Fibroblast of villous mesenchyme (primary cell): ENCODE measurements at regions not wholly inside any gene's neighbourhood (a gene's known extent, or its start where the extent isn't known, plus 50 kb on each side); places are given as distances from the start of the nearest gene placed in this dataset.
A peak's percentile ranks its signal among the peaks of the same experiment; 100 is the strongest.

ENCODE experiments used
- DNase-seq: peaks from one replicate; pipeline ENCODE4 v3.0.0-alpha.2; 2010; ENCODE audit warnings: low read depth
- H3K4me3 ChIP-seq: 2 replicates; pipeline ENCODE4 v1.5.1; 2011; ENCODE audit warnings: low read depth, mild to moderate bottlenecking, low read length
- TF ChIP-seq, protein P1 (sequence below): IDR thresholded peaks from 2 replicates; pipeline ENCODE4 v1.5.1; 2012; ENCODE audit warnings: low read depth, mild to moderate bottlenecking, low read length; ENCODE audit not compliant: insufficient read depth

DNA sequence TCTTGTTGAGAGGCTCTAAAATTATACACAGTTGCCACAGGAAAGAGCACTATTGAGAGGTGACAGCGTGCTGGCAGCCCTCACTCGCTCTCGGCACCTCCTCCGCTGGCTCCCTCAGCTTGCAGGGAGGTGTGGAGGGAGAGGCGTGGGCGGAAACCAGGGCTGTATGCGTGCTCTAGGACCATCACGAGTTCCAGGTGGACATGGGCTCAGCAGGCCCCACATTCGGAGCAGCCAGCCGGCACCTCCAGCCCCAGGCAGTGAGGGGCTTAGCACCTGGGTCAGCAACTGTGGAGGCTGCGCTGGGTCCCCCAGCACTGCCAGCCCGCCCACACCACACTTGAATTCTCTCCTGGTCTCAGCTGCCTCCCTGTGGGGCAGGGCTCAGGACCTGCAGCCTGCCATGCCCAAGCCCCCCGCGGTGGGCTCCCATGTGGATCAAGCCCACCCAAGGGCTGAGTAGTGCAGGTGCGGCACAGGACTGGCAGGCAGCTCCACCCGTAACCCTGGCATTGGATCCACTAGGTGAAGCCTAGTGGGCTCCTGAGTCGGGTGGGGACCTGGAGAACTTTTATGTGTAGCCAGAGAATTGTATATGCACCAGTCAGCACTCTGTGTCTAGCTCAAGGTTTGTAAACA is 460.6 kb upstream of the ALCAM start:
- DNase-seq: no peak
- TF ChIP-seq, protein P1, sequence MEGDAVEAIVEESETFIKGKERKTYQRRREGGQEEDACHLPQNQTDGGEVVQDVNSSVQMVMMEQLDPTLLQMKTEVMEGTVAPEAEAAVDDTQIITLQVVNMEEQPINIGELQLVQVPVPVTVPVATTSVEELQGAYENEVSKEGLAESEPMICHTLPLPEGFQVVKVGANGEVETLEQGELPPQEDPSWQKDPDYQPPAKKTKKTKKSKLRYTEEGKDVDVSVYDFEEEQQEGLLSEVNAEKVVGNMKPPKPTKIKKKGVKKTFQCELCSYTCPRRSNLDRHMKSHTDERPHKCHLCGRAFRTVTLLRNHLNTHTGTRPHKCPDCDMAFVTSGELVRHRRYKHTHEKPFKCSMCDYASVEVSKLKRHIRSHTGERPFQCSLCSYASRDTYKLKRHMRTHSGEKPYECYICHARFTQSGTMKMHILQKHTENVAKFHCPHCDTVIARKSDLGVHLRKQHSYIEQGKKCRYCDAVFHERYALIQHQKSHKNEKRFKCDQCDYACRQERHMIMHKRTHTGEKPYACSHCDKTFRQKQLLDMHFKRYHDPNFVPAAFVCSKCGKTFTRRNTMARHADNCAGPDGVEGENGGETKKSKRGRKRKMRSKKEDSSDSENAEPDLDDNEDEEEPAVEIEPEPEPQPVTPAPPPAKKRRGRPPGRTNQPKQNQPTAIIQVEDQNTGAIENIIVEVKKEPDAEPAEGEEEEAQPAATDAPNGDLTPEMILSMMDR: no peak
- no peak overlapping the region for H3K4me3 ChIP-seq

DNA sequence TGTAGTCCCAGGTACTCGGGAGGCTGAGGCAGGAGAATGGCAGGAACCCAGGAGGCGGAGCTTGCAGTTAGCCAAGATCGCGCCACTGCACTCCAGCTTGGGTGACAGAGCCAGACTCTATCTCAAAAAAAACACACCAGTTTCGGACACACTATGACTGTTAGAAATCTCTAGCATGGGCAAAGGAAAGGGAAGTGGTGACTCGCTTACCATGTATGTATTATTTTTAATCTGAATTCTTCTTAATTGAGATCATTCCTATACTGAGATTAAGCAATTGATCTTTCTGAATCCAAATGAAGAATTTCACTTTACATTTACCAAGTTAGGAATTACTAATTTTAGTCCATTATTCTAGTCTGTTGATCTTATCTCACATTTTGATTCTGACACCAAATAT is 459.2 kb upstream of the ALCAM start:
- peak; percentile 61 for DNase-seq
- TF ChIP-seq, protein P1: no peak
- H3K4me3 ChIP-seq: no peak overlapping the region

DNA sequence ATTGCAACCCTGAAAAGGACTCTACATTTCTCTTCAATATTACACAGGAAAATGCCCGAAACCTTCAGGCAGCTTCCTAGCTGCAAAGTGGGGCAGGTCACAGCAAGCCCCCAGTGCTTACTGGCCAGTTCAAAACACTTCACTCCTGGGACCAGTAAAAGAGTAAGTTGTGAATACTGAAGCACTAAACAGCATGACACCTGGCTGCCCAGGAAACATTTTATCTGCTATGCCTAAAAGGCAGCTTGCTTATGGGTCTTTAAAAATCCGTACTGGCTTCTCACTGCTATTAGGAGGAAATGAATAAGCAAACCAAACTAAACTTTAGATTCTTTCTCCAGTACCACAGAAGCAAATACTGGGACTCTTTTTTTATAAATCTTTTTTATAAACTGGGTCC is 457.9 kb upstream of the ALCAM start:
- no peak overlapping the region for H3K4me3 ChIP-seq
- TF ChIP-seq, protein P1: no peak
- DNase-seq: no peak

DNA sequence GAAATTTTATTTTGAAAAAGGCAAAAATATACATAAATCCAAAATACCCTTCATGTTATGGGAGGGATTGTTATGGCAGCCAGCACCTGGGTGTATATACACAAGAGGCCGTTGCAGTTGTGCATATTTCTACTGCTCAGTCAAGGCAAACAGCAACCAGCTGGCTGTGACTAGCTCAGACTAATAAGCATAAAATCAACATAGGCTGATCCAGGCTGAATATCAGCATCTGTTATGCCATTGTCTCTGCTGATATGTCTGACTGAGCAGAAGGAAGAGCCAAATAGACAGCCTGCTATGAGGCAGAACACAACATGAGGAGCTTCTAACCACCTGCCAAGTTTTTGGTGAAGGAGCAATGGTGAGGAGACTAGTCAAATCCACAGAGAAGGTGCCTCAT is 457.5 kb upstream of the ALCAM start:
- peak; percentile 67 for DNase-seq

DNA sequence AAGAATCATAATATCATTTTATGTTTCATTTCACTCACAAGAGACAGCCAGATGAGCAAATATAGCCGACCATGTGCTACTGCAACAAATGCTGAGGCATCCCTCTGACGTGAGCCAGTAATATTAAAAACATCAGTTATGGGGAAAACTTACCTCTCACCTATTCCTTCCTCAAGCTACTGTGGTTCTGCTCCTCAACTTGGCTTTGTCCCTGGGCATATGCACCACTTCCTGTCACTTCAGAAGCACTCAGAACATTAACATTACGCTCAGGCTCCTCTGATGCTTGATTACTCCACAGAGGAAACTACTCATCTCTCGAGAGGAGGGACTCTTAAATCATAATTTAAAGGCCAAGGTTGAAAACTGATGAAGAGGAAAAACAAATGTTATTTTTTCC is 457.0 kb upstream of the ALCAM start:
- TF ChIP-seq, protein P1: no peak
- no peak overlapping the region for H3K4me3 ChIP-seq
- DNase-seq: no peak

More for the DNA sequence above, 457.5 kb upstream of the ALCAM start:
- no peak overlapping the region for H3K4me3 ChIP-seq
- TF ChIP-seq, protein P1: no peak

DNA sequence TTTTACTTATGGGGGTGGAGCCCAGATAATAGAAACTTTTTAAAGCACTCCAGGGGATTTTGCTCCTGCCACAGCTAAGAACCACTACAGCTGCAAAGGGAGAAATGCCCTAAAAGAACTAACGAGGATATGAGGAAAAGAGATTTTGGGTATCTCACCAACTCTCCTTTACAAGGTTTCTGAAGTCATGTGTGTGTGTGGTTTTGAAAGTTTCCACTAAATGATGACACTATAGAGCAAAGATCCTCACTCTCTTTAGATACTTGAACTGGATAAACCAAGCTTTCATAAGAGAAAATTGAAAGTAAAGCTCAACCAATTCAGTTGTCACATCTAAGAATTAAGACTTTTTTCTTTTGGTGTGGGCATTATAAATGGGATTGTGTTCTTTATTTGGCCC is 455.3 kb upstream of the ALCAM start:
- peak; percentile 63 for DNase-seq
- TF ChIP-seq, protein P1: no peak
- H3K4me3 ChIP-seq: no peak overlapping the region

DNA sequence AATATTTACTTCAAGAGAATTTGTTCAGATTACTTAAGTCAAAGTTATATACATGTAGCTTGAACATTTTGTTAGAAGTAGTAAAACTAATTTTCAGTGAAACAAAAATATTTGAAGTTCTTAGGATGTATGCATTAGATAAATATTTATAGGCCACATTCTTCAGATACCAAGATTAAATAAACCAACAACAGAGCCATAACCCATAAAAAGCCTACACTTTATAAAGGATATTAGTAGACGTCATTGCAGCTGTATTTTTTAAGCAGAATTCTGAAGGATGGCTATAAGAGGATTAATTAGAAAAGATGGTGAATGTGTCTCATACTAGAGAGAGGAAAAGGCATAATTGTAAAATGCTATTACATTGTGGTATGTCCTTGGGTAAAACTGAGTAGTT is 449.7 kb upstream of the ALCAM start:
- no peak overlapping the region for H3K4me3 ChIP-seq
- TF ChIP-seq, protein P1: no peak
- peak; percentile 69 for DNase-seq
